ENCODE measurements at regions not wholly inside any gene's neighbourhood (a gene's known extent, or its start where the extent isn't known, plus 50 kb on each side); places are given as distances from the start of the nearest gene placed in this dataset.

GRCh38 chr1:115233598-115233997 lies 104.5 kb downstream of the NGF start:
- DNase-seq = no peak

- DNase-seq = no peak
These were observed 107.8 kb downstream of the NGF start for GRCh38 chr1:115230281-115230680.

- DNase-seq = no peak
These were observed 109.0 kb downstream of the NGF start for GRCh38 chr1:115229016-115229415.

- no peak for DNase-seq
These were observed 109.9 kb downstream of the NGF start for GRCh38 chr1:115228191-115228590.

- no peak for DNase-seq
These were observed 110.5 kb downstream of the NGF start for GRCh38 chr1:115227346-115228082.

GRCh38 chr1:115225993-115226685 lies 111.9 kb downstream of the NGF start:
- DNase-seq = no peak

- DNase-seq = no peak
These were observed 113.4 kb downstream of the NGF start for GRCh38 chr1:115224636-115225035.

GRCh38 chr1:115222616-115223402 lies 115.2 kb downstream of the NGF start:
- no peak for DNase-seq

- DNase-seq = no peak
These were observed 117.4 kb downstream of the NGF start for GRCh38 chr1:115220340-115221270.

- no peak for DNase-seq
These were observed 118.1 kb downstream of the NGF start for GRCh38 chr1:115219927-115220326.

- no peak for DNase-seq
These were observed 119.3 kb downstream of the NGF start for GRCh38 chr1:115218699-115219098.

- DNase-seq = no peak
These were observed 120.0 kb downstream of the NGF start for GRCh38 chr1:115218034-115218405.

- DNase-seq = no peak
These were observed 120.7 kb downstream of the NGF start for GRCh38 chr1:115217150-115218033.

- no peak for DNase-seq
These were observed 122.1 kb downstream of the NGF start for GRCh38 chr1:115215703-115216521.

GRCh38 chr1:115215110-115215509 lies 122.9 kb downstream of the NGF start:
- no peak for DNase-seq

- DNase-seq = no peak
These were observed 124.0 kb downstream of the NGF start for GRCh38 chr1:115214098-115214497.

GRCh38 chr1:115213130-115213529 lies 123.8 kb upstream of the TSPAN2 start:
- no peak for DNase-seq

- no peak for DNase-seq
These were observed 121.9 kb upstream of the TSPAN2 start for GRCh38 chr1:115211071-115211745.

GRCh38 chr1:115210302-115210711 lies 121.0 kb upstream of the TSPAN2 start:
- DNase-seq = no peak

GRCh38 chr1:115204513-115204912 lies 115.2 kb upstream of the TSPAN2 start:
- no peak for DNase-seq

Data from hematopoietic multipotent progenitor cell treated with erythropoietin and hydrocortisone succinate and interleukin-3 and kit ligand, for 8 days (in vitro differentiated cells).